K562 (cell line): ENCODE measurements at regions not wholly inside any gene's neighbourhood (a gene's known extent, or its start where the extent isn't known, plus 50 kb on each side); places are given as distances from the start of the nearest gene placed in this dataset.

Experiments
- ATAC-seq: fragments of 200-7000 bp; cut with Tn5 transposase; 3 replicates; pipeline ENCODE4 v1.9.1; 2020; ENCODE audit warnings: moderate library complexity
- BruUV-seq: library from RNA; stranded (reverse); fragments of 400-500 nt; replicated peaks from 2 replicates; lab custom pipeline; 2021; lab: Mats Ljungman, UMichigan
- CTCF ChIA-PET: fragments of 300-600 bp; formaldehyde crosslinking; extraction: SDS; loops from one replicate; lab custom pipeline; 2021; ENCODE audit warnings: low intra/inter-chr PET ratio; lab: Yijun Ruan, JAX
- POLR2A ChIA-PET: fragments of 300-600, 350-650 bp; sonication (Branson Sonifier 250); formaldehyde crosslinking; extraction: SDS; loops from one replicate; lab custom pipeline; 2021; ENCODE audit warnings: antibody characterized with exemption, inconsistent platforms; lab: Yijun Ruan, JAX
- DNase-seq, 4 experiments: peaks; one replicate each; pipeline versions ENCODE4 v3.0.0 to v3.0.0-alpha.2; 2011 to 2018; ENCODE audit warnings: low spot score in 3 of 4, mixed read lengths in 3 of 4; ENCODE audit errors: extremely low read depth in 1 of 4
- FAIRE-seq: peaks from 2 replicates; lab custom pipeline; 2011; peaks lifted over from hg19 to GRCh38; lab: Jason Lieb, UNC
- H2AFZ ChIP-seq: 2 replicates; pipeline ENCODE4 v1.6.0; 2011; ENCODE audit warnings: low read depth, low read length, control low read depth, inconsistent platforms
- H3K27ac ChIP-seq: fragments of 200-600 bp; 3 replicates; pipeline ENCODE4 v1.8.0; 2011; ENCODE audit warnings: low read depth, mild to moderate bottlenecking, control low read depth, inconsistent platforms, low read length, moderate library complexity, mixed read lengths; ENCODE audit errors: extremely low read depth
- H3K27me3 ChIP-seq, 2 experiments: fragments of 300-600 bp in 1 of 2; 2 replicates in 1 of 2; 3 replicates in 1 of 2; pipeline versions ENCODE4 v1.6.0 to v1.8.0; 2011; ENCODE audit warnings: inconsistent platforms in 2 of 2, low read length in 2 of 2, mild to moderate bottlenecking in 1 of 2, mixed read lengths in 1 of 2, moderate library complexity in 1 of 2; ENCODE audit not compliant: control insufficient read depth in 2 of 2, insufficient read depth in 2 of 2
- H3K36me3 ChIP-seq: fragments of 300-600 bp; 3 replicates; pipeline ENCODE4 v1.8.0; 2011; ENCODE audit warnings: mild to moderate bottlenecking, low read length, inconsistent platforms; ENCODE audit not compliant: control insufficient read depth, insufficient read depth
- H3K4me1 ChIP-seq, 2 experiments: fragments of 200-600 bp in 1 of 2; replicated peaks in 1 of 2; 2 replicates in 1 of 2; 3 replicates in 1 of 2; pipeline versions ENCODE4 v1.5.1 to v1.8.0; 2011; ENCODE audit warnings: inconsistent platforms in 2 of 2, low read length in 2 of 2, mild to moderate bottlenecking in 1 of 2, mixed read lengths in 1 of 2, moderate library complexity in 1 of 2; ENCODE audit not compliant: control insufficient read depth in 2 of 2, insufficient read depth in 2 of 2
- H3K4me2 ChIP-seq: 2 replicates; pipeline ENCODE4 v1.6.1; 2011; ENCODE audit warnings: low read length, control low read depth, inconsistent platforms, mixed read lengths; ENCODE audit not compliant: insufficient read depth
- H3K4me3 ChIP-seq: fragments of 200-600 bp; sonication (generic), shearing (Covaris generic); 2 replicates; pipeline ENCODE4 v1.5.1; 2016; ENCODE audit warnings: control low read depth, inconsistent platforms
- H3K79me2 ChIP-seq: fragments of 200-600 bp; 3 replicates; pipeline ENCODE4 v1.8.0; 2011; ENCODE audit warnings: low read length, inconsistent platforms; ENCODE audit not compliant: control insufficient read depth, insufficient read depth
- H3K9ac ChIP-seq, 2 experiments: 2 replicates each; pipeline versions ENCODE4 v1.6.0 to v1.6.1; 2011; ENCODE audit warnings: low read depth in 2 of 2, low read length in 2 of 2, control low read depth in 1 of 2, inconsistent platforms in 1 of 2, mild to moderate bottlenecking in 1 of 2, mixed read lengths in 1 of 2; ENCODE audit not compliant: insufficient read depth in 1 of 2
- H3K9me1 ChIP-seq: one replicate; pipeline ENCODE4 v1.6.0; 2011; ENCODE audit warnings: inconsistent platforms, mild to moderate bottlenecking, low read length, moderate library complexity; ENCODE audit not compliant: control insufficient read depth, insufficient read depth
- H3K9me3 ChIP-seq: replicated peaks from 2 replicates; pipeline ENCODE4 v1.5.1; 2011; ENCODE audit warnings: low read depth, low read length, inconsistent platforms; ENCODE audit not compliant: control insufficient read depth, insufficient read depth
- H4K20me1 ChIP-seq: replicated peaks from 2 replicates; pipeline ENCODE4 v1.6.1; 2011; ENCODE audit warnings: low read length, inconsistent platforms, mixed read lengths; ENCODE audit not compliant: control insufficient read depth, insufficient read depth
- AFF4 ChIP-seq: sonication (generic); formaldehyde crosslinking; IDR thresholded peaks from 2 replicates; pipeline ENCODE4 v1.8.0; 2023; ENCODE audit warnings: mild to moderate bottlenecking, missing genetic modification reagents
- CTBP1 ChIP-seq: fragments of 450-650 bp; IDR thresholded peaks from 2 replicates; pipeline ENCODE4 v1.6.1; 2016; ENCODE audit warnings: borderline replicate concordance
- GTF2E2 ChIP-seq: fragments of 200-800 bp; sonication (Bioruptor generic); IDR thresholded peaks from 2 replicates; pipeline ENCODE4 v1.6.1; 2016; ENCODE audit warnings: missing genetic modification characterization, missing compliant biosample characterization
- SMC3 ChIP-seq: conservative IDR thresholded peaks from 2 replicates; pipeline ENCODE4 v1.6.1; 2011; ENCODE audit warnings: low read depth, low read length, improper control_type of control experiment; ENCODE audit not compliant: insufficient read depth
- YY1 ChIP-seq, 3 experiments: IDR thresholded peaks; 2 replicates each; pipeline ENCODE4 v1.6.1; 2011; ENCODE audit warnings: low read length in 2 of 3, mild to moderate bottlenecking in 2 of 3, moderate library complexity in 2 of 3, borderline replicate concordance in 1 of 3, control low read depth in 1 of 3, low read depth in 1 of 3; ENCODE audit not compliant: insufficient read depth in 3 of 3, insufficient replicate concordance in 2 of 3, control insufficient read depth in 1 of 3, insufficient read length in 1 of 3; ENCODE audit errors: extremely low read depth in 1 of 3
- ZBTB12 ChIP-seq: fragments of 250-450 bp; sonication (Bioruptor Pico); IDR thresholded peaks from 2 replicates; pipeline ENCODE4 v1.4.0; 2020
- ZNF224 ChIP-seq: sonication (generic); formaldehyde crosslinking; IDR thresholded peaks from 2 replicates; pipeline ENCODE4 v1.8.0; 2022; ENCODE audit warnings: mild to moderate bottlenecking, missing genetic modification reagents
- ZNF780A ChIP-seq: fragments of 250-450 bp; sonication (Bioruptor Pico); IDR thresholded peaks from 2 replicates; pipeline ENCODE4 v1.5.0; 2021; ENCODE audit warnings: mild to moderate bottlenecking
- WGBS: fragments of 100-300 bp; shearing (Covaris generic); methylation state at CpG from one replicate; pipeline ENCODE4 v1.1.6; 2016; ENCODE audit warnings: low coverage, mixed read lengths; ENCODE audit not compliant: insufficient coverage; ENCODE audit errors: missing lambda C conversion rate; 5-methylcytosine and 5-hydroxymethylcytosine counted together
- in situ Hi-C: fragments of 300-500 bp; cut with MboI; formaldehyde crosslinking; loops from 4 replicates; pipeline ENCODE4 v1.15.0; 2018; ENCODE audit warnings: inconsistent platforms, mixed read lengths
- intact Hi-C: fragments of 100-400 bp; cut with micrococcal nuclease; formaldehyde crosslinking; loops from 2 replicates; pipeline ENCODE4 v1.14.2; 2022

GRCh38 chr6:91864911-91865310 lies 1278.0 kb upstream of the MAP3K7 start:
- Histone ChIP-seq H3K4me3 (no peak overlapping the region), H3K9ac (no peak overlapping the region), H3K27me3 (no peaks in the 10 kb centered on the region), H4K20me1 (no peaks in the 10 kb centered on the region), H3K79me2 (no peaks in the 10 kb centered on the region), H2AFZ (no peak overlapping the region), H3K36me3 (no peaks in the 10 kb centered on the region), H3K27ac (no peak overlapping the region), H3K9me1 (no peaks in the 10 kb centered on the region), H3K9me3 (no peaks in the 10 kb centered on the region), H3K4me1 (no peaks in the 10 kb centered on the region), H3K4me2 (no peak overlapping the region)
- TF ChIP-seq YY1 (IDR thresholded peaks at IDR 0.05; ENCODE audit: borderline replicate concordance in 1 of 3, control insufficient read depth in 1 of 3, extremely low read depth in 1 of 3, insufficient read depth in 3 of 3, insufficient read length in 1 of 3, insufficient replicate concordance in 2 of 3, low read depth in 1 of 3, low read length in 2 of 3) (no peak), ZNF780A (CRISPR knock-in tag) (no peak), CTBP1 (no peak), ZBTB12 (CRISPR knock-in tag) (no peak), GTF2E2 (tag) (no peak), SMC3 (no peak), ZNF224 (CRISPR knock-in tag) (no peak), AFF4 (CRISPR knock-in tag) (no peak)
- no peak for ATAC-seq
- WGBS = 0% methylated on average over 2 of the region's 2 CpGs
- no peak for FAIRE-seq
- no TSS peak for BruUV-seq
- in situ Hi-C loops (no loop called here), intact Hi-C loops (no loop called here)
- no peak for DNase-seq
- POLR2A ChIA-PET = no interaction called here
- CTCF ChIA-PET = no interaction called here
